HepG2 (cell line): ENCODE measurements at regions not wholly inside any gene's neighbourhood (a gene's known extent, or its start where the extent isn't known, plus 50 kb on each side); places are given as distances from the start of the nearest gene placed in this dataset.
A peak's percentile ranks its signal among the peaks of the same experiment; 100 is the strongest.

Experiments used
- CREBL2 ChIP-seq: sonication (generic); formaldehyde crosslinking; IDR thresholded peaks from 2 replicates; pipeline ENCODE4 v1.8.1; 2023; ENCODE audit warnings: missing genetic modification reagents, mild to moderate bottlenecking, borderline replicate concordance
- MIXL1 ChIP-seq: IDR thresholded peaks from 2 replicates; pipeline ENCODE4 v1.6.1; 2016
- PHB2 ChIP-seq: fragments of 450-650 bp; IDR thresholded peaks from 2 replicates; pipeline ENCODE4 v1.6.1; 2018; ENCODE audit not compliant: partially characterized antibody
- RFXANK ChIP-seq: IDR thresholded peaks from 2 replicates; pipeline ENCODE4 v1.6.1; 2016
- SALL1 ChIP-seq: sonication (generic); formaldehyde crosslinking; IDR thresholded peaks from 2 replicates; pipeline ENCODE4 v1.8.0; 2022; ENCODE audit warnings: mild to moderate bottlenecking, missing genetic modification reagents
- SETDB1 ChIP-seq: sonication (generic); formaldehyde crosslinking; IDR thresholded peaks from 2 replicates; pipeline ENCODE4 v1.5.1; 2020; ENCODE audit warnings: missing genetic modification reagents, mild to moderate bottlenecking, borderline replicate concordance
- SIN3B ChIP-seq: fragments of 150-350 bp; IDR thresholded peaks from 2 replicates; pipeline ENCODE4 v1.6.1; 2014; ENCODE audit warnings: low read length
- TGIF2 ChIP-seq: IDR thresholded peaks from 2 replicates; pipeline ENCODE4 v1.6.1; 2016; ENCODE audit warnings: control low read depth, missing compliant biosample characterization
- ZBTB39 ChIP-seq: sonication (generic); formaldehyde crosslinking; IDR thresholded peaks from 2 replicates; pipeline ENCODE4 v1.5.0; 2020; ENCODE audit warnings: missing genetic modification reagents
- ZBTB49 ChIP-seq: sonication (generic); formaldehyde crosslinking; IDR thresholded peaks from 2 replicates; pipeline ENCODE4 v1.4.0; 2020; ENCODE audit warnings: missing genetic modification reagents, borderline replicate concordance
- ZFP36L1 ChIP-seq: sonication (generic); formaldehyde crosslinking; IDR thresholded peaks from 2 replicates; pipeline ENCODE4 v1.8.0; 2022; ENCODE audit warnings: mild to moderate bottlenecking, missing genetic modification reagents, moderate library complexity
- ZNF296 ChIP-seq: sonication (generic); formaldehyde crosslinking; conservative IDR thresholded peaks from 2 replicates; pipeline ENCODE4 v1.5.0; 2020; ENCODE audit warnings: mild to moderate bottlenecking, missing genetic modification reagents
- ZNF3 ChIP-seq: IDR thresholded peaks from 2 replicates; pipeline ENCODE4 v1.7.0; 2017; ENCODE audit warnings: inconsistent platforms
- ZNF333 ChIP-seq: sonication (generic); formaldehyde crosslinking; IDR thresholded peaks from 2 replicates; pipeline ENCODE4 v1.4.0; 2020; ENCODE audit warnings: mild to moderate bottlenecking, missing genetic modification reagents, borderline replicate concordance
- ZNF367 ChIP-seq: sonication (generic); formaldehyde crosslinking; IDR thresholded peaks from 2 replicates; pipeline ENCODE4 v1.4.0; 2020; ENCODE audit warnings: missing genetic modification reagents, borderline replicate concordance
- ZNF430 ChIP-seq: sonication (generic); formaldehyde crosslinking; IDR thresholded peaks from 2 replicates; pipeline ENCODE4 v1.9.0; 2021; ENCODE audit warnings: mild to moderate bottlenecking, missing genetic modification reagents
- ZNF556 ChIP-seq: sonication (generic); formaldehyde crosslinking; IDR thresholded peaks from 2 replicates; pipeline ENCODE4 v1.4.0; 2020; ENCODE audit warnings: mild to moderate bottlenecking, missing genetic modification reagents, borderline replicate concordance
- ZNF558 ChIP-seq: sonication (generic); formaldehyde crosslinking; IDR thresholded peaks from 2 replicates; pipeline ENCODE4 v1.9.0; 2022; ENCODE audit warnings: mild to moderate bottlenecking, missing genetic modification reagents, borderline replicate concordance
- ZNF572 ChIP-seq: sonication (generic); formaldehyde crosslinking; IDR thresholded peaks from 2 replicates; pipeline ENCODE4 v1.5.1; 2020; ENCODE audit warnings: mild to moderate bottlenecking, missing genetic modification reagents
- ZNF619 ChIP-seq: sonication (generic); formaldehyde crosslinking; IDR thresholded peaks from 2 replicates; pipeline ENCODE4 v1.4.0; 2020; ENCODE audit warnings: mild to moderate bottlenecking, missing genetic modification reagents
- ZNF747 ChIP-seq: sonication (generic); formaldehyde crosslinking; IDR thresholded peaks from 2 replicates; pipeline ENCODE4 v1.8.1; 2023; ENCODE audit warnings: missing genetic modification reagents, mild to moderate bottlenecking, borderline replicate concordance
- ZSCAN21 ChIP-seq: sonication (generic); formaldehyde crosslinking; IDR thresholded peaks from 2 replicates; pipeline ENCODE4 v1.8.0; 2022; ENCODE audit warnings: mild to moderate bottlenecking, missing genetic modification reagents, moderate library complexity, borderline replicate concordance
- ZXDC ChIP-seq: sonication (generic); formaldehyde crosslinking; IDR thresholded peaks from 2 replicates; pipeline ENCODE4 v1.5.0; 2020; ENCODE audit warnings: mild to moderate bottlenecking, missing genetic modification reagents

- peak; percentile 74; the same call in 1 of the 2 replicates for TF ChIP-seq ZNF430 (CRISPR knock-in tag)
- peak; percentile 99 for TF ChIP-seq MIXL1 (CRISPR knock-in tag)
- TF ChIP-seq TGIF2 (CRISPR knock-in tag): no peak; the same call in 1 of the 2 replicates
- peak; percentile 31; the same call in 1 of the 2 replicates for TF ChIP-seq ZFP36L1 (CRISPR knock-in tag)
- no peak for TF ChIP-seq PHB2
- TF ChIP-seq ZNF556 (CRISPR knock-in tag): no peak; the same call in 1 of the 2 replicates
- 0 out of 2 replicates have a peak, but pooled peaks have one; percentile 54 for TF ChIP-seq ZNF558 (CRISPR knock-in tag)
- TF ChIP-seq ZNF3 (CRISPR knock-in tag): peak; percentile 75
- TF ChIP-seq SALL1 (CRISPR knock-in tag): peak; percentile 100
- no peak for TF ChIP-seq CREBL2 (CRISPR knock-in tag)
- peak; percentile 86; the same call in 1 of the 2 replicates for TF ChIP-seq RFXANK
- TF ChIP-seq ZNF572 (CRISPR knock-in tag): no peak
- no peak for TF ChIP-seq ZNF296 (CRISPR knock-in tag)
- TF ChIP-seq ZNF367 (CRISPR knock-in tag): 0 out of 2 replicates have a peak, but pooled peaks have one; percentile 37
- TF ChIP-seq ZNF619 (CRISPR knock-in tag): no peak
- TF ChIP-seq ZNF747 (CRISPR knock-in tag): no peak; the same call in 1 of the 2 replicates
- TF ChIP-seq SETDB1 (CRISPR knock-in tag): no peak
- TF ChIP-seq ZBTB49 (CRISPR knock-in tag): no peak
- TF ChIP-seq ZSCAN21 (CRISPR knock-in tag): 0 out of 2 replicates have a peak, but pooled peaks have one; percentile 58
- TF ChIP-seq ZNF333 (CRISPR knock-in tag): 0 out of 2 replicates have a peak, but pooled peaks have one; percentile 35
- TF ChIP-seq ZXDC (CRISPR knock-in tag): no peak
- no peak; the same call in 1 of the 2 replicates for TF ChIP-seq SIN3B
- peak; percentile 28; the same call in 1 of the 2 replicates for TF ChIP-seq ZBTB39 (CRISPR knock-in tag)
These were observed 1280.5 kb upstream of the ZEB2 start (continued) for GRCh38 chr2:145800151-145801091.
